ENCODE measurements at regions not wholly inside any gene's neighbourhood (a gene's known extent, or its start where the extent isn't known, plus 50 kb on each side); places are given as distances from the start of the nearest gene placed in this dataset.
"Not testable (repeated sequence)": the region's sequence is repeated elsewhere in the genome, so short reads cannot be mapped to it uniquely, and the experiment has no call there.

GRCh38 chr12:17206553-17206952 is 600.6 kb upstream of the LMO3 start:
- no peak for DNase-seq

GRCh38 chr12:17204289-17205054 is 598.5 kb upstream of the LMO3 start:
- no peak for DNase-seq

DNA sequence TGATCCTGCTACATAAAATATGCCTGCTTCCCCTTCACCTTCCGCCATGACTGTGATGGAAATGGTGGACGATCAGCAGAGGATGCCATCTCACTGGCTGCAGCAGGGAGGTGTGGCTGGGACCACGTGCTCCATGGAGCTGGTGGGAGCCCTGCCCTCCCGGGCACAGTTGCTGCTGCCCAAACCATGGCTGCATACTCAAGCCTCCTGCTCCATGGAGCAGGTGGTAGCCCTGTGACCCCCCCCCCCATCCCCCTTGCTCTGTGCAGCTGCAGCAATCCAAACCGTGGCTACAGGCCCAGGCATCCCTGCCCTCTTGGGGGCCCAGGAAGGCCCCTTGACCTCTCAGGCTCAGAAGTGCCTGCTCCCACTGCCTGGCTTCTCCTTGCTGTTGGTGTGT is 597.5 kb upstream of the LMO3 start:
- DNase-seq, result no peak

DNA sequence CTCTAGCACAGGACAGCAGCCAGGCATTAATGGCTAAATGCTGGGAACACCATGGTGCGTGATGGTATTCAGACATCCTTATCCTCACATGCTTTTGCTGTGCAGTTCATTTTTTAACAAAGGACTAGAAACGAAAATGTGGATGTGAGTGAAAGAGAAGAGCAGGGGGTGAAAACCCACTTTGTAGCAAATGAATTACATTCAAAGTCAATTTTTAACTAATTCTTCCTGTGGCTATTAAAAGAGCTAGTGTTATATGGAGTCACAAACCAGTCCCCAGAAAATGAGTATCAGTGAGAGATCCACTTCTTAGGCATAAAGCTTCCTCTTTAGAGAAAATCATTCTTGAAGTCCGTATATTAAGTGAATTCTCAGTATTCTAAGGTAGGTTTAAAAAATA is 592.0 kb upstream of the LMO3 start:
- DNase-seq, result no peak

- DNase-seq, result no peak
Observed at GRCh38 chr12:17192721-17193120, 586.8 kb upstream of the LMO3 start.

GRCh38 chr12:17169726-17170471 is 563.9 kb upstream of the LMO3 start:
- no peak for DNase-seq

GRCh38 chr12:17159506-17160300 is 553.7 kb upstream of the LMO3 start:
- no peak for DNase-seq

DNA sequence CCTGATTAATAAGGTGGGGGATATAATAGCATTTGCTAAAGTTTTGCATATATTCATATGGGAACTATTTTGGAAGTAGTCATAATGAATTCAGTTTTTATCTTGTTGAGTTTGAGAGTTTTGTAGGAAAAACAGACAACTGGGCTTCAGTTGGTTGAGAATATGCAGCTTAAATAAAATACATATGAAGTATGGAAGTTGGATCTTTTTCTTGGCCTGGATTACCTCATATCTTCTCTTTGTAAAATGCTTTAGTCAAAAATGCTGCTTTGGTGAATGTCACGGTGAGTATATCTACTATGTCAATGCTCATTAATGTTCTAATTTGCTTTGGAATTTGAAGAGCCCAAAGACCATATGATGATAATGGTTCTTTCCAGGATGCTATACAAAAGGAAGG is 552.2 kb upstream of the LMO3 start:
- DNase-seq, result no peak

DNA sequence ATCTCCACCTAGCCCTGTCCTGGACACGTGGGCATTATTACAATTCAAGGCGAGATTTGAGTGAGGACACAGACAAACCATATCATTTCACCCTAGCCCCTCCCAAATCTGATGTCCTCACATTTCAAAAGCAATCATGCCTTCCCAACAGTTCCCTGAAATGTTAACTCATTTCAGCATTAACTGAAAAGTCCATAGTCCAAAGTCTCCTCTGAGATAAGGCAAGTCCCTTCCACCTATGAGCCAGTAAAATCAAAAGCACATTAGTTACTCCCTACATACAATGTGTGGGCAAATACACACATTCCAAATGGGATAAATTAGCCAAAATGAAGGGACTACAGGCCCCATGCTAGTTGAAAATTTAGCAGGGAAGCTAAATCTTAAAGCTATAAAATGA is 546.0 kb upstream of the LMO3 start:
- no peak for DNase-seq

DNA sequence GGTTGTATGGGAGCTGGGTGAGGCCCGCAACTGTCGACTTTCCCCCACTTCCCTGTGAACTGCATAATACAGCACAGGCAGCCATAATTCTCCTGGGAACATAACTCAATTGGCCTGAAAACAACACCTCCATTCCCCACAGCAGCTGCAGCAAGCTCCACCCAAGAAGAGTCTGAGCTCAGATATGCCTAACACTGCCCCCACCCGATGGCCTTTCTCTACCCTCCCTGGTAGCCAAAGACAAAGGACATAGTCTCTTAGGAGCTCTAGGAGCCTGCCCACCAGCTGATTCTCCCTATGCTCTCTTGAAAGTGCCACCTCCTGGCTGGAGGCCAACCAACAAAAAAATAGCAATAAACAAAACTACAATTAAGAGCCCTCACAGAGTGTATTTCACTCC is 542.7 kb upstream of the LMO3 start:
- DNase-seq, result no peak

GRCh38 chr12:17142856-17143255 is 536.9 kb upstream of the LMO3 start:
- no peak for DNase-seq

DNA sequence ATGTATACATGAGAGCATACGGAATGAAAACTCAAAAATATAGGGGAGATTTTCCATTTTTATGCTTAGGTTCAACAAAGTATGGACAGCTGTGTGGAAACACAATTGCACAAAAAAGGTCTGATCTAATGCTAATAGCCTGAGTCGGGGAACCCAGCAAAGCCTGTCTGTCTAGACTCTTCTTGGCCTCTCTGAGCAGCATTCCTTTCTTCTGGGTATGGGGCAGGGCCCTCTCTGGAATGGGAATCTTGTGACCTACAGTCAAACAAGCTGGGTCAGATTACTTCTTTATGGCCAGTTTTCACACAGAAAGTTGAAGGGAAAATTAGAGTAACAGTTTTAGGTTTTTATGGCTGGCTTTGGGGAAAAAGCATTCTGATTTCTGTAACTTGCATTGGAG is 534.0 kb upstream of the LMO3 start:
- no peak for DNase-seq

GRCh38 chr12:17137396-17137795 is 531.4 kb upstream of the LMO3 start:
- DNase-seq, result no peak

DNA sequence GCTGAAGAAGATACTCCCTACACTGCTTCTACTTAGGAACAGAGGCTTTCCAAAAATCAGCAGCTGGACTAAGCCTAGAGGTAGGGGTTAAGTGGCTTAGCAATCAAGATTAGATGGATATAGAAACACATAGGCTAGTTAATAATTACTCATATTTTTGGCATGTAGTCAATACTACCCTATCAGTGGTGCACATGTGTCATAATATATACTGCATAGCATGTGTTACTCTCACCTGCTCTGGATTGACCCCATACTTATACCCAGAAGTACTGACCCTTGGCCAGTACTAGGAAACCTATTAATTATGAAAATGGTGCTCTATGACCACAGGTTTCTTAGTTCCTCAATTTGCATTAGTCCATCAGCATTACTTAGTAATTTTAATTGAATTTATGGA is 528.4 kb upstream of the LMO3 start:
- no peak for DNase-seq

- DNase-seq, result no peak
Observed at GRCh38 chr12:17132336-17132735, 526.4 kb upstream of the LMO3 start.

DNA sequence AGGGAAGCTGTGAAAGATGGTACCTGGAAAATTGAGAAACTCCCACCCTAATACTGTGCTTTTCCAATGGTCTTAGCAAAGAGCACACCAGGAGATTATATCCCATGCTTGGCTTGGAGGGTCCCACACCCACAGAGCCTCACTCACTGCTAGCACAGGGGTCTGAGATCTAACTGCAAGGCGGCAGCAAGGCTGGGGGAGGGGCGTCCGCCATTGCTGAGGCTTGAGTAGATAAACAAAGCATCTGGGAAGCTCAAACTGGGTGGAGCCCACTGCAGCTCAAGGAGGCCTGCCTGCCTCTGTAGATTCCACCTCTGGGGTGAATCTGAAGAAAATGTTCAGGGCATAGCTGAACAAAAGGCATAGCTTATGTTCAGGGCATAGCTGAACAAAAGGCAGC is 510.6 kb upstream of the LMO3 start:
- DNase-seq, result not testable (repeated sequence)

- DNase-seq, result no peak
Observed at GRCh38 chr12:17110316-17110715, 504.4 kb upstream of the LMO3 start.

DNA sequence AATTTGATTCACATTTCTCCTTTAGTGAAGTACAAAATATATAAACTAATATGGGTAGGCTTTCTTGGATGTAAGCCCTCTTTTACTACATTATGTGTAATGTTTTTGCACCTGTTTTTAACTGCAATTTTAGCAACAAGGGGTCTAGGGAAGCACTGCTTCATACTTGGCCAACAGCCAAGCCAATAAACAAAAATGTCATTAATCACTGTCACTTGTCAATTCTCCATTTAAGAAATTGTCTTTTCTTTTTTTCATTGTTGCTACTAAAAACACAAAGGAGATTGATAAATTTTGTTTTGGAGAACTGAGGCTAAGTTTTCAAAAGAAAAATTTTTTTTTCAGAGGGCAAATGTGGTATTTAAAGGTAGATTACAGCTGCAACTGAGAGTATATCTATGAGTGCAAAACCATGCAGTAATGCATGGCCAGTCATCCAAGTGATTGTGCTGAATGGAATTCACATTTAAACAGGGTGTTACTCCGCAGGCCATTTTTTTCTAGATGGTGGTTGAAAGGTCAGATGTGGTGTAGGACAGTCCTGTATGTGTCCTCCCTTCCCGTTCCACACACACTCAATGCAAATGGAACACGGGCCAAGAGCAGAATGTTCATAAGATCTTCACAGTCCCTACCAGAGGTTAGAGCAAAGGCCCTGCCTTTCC is 503.0 kb upstream of the LMO3 start:
- no peak for DNase-seq

DNA sequence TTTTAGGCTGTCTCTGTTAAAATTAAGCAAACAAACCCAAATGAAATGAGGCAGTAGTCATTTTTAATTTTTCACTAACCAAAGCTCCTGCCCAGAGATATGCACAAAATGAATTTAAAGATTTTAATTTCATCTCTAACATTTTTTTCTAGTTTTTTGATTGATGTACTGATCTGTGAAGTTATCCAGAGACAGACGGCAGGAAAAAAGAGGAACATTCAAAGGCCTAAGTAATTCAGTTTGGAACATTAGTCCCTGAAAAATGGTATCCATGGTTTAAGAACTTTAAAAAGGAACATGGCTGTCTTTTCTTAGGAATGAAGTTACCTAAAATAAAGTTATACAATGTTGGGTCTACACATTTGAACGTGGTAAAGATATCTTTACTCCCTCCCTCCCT is 498.8 kb upstream of the LMO3 start:
- DNase-seq, result no peak

GRCh38 chr12:17097674-17098073 is 491.7 kb upstream of the LMO3 start:
- no peak for DNase-seq

- DNase-seq, result no peak
Observed at GRCh38 chr12:17084831-17085230, 478.9 kb upstream of the LMO3 start.

DNA sequence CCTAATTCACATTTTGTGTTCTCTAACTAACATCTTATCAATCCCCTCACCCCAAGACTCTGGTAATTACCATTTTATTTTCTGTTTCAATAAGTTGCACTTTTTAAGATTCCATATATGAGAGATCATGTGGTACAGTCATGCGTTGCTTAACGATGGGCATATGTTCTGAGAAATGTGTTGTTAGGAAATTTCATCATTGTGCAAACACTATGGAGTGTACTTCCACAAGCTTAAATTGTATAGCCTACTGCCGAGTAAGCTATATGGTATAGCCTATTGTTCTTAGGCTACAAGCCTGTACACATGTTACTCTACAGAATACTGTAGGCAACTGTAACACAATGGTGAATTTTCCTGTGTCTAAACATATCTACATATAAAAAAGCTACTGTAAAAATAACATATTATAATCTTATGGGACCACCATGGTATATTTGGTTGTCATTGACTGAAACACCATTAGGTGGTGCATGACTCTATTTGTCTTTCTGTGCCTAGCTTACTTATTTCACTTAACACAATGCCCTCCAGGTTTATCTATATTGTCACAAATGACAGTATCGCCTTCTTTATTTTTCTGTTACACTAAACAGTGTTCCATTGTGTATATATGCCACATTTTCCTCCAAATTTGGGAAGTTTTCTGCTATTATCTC is 473.4 kb upstream of the LMO3 start:
- DNase-seq, result no peak

GRCh38 chr12:17077594-17077993 is 471.6 kb upstream of the LMO3 start:
- no peak for DNase-seq

Data from KG1 (cell line).